ENCODE measurements at regions not wholly inside any gene's neighbourhood (a gene's known extent, or its start where the extent isn't known, plus 50 kb on each side); places are given as distances from the start of the nearest gene placed in this dataset.

DNA sequence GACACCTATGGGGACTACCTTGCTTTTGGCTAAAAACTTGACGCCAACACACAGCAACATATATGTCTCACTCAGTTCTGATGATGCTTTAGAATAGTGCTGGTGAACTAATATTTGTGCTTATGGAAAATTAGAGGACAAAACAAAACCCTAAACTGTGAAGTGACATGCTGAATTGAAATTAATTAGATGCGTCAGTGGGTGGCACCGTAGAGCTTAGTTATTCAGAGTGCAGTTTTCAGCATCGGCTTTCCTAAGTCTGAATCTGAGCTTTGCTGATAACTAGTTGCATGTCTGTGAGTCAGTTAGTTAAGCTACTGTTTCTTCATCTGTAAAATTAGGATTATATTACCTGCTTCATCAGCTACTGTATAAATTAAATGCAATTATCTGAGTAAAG, 245.0 kb upstream of the SORCS1 start:
- H4K20me1 ChIP-seq (ENCODE audit: insufficient read depth): no peaks in the 10 kb centered on the region
- intact Hi-C loops (cut with micrococcal nuclease; ENCODE audit: unreplicated experiment): no loop called here
- no peak overlapping the region for H3K27ac ChIP-seq
- H3K9me3 ChIP-seq (ENCODE audit: insufficient read depth, low read depth): no peaks in the 10 kb centered on the region
- H3K4me2 ChIP-seq: no peak overlapping the region
- H3F3A ChIP-seq (ENCODE audit: insufficient read depth, low read depth): no peaks in the 10 kb centered on the region
- no peak overlapping the region for H3K4me3 ChIP-seq
- no peak for DNase-seq
- TF ChIP-seq, protein P1, sequence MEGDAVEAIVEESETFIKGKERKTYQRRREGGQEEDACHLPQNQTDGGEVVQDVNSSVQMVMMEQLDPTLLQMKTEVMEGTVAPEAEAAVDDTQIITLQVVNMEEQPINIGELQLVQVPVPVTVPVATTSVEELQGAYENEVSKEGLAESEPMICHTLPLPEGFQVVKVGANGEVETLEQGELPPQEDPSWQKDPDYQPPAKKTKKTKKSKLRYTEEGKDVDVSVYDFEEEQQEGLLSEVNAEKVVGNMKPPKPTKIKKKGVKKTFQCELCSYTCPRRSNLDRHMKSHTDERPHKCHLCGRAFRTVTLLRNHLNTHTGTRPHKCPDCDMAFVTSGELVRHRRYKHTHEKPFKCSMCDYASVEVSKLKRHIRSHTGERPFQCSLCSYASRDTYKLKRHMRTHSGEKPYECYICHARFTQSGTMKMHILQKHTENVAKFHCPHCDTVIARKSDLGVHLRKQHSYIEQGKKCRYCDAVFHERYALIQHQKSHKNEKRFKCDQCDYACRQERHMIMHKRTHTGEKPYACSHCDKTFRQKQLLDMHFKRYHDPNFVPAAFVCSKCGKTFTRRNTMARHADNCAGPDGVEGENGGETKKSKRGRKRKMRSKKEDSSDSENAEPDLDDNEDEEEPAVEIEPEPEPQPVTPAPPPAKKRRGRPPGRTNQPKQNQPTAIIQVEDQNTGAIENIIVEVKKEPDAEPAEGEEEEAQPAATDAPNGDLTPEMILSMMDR (conservative IDR thresholded peaks at IDR 0.05): no peak
- TF ChIP-seq EZH2 (IDR thresholded peaks at IDR 0.05; ENCODE audit: low read depth): no peak
- no peaks in the 10 kb centered on the region for H3K79me2 ChIP-seq (ENCODE audit: low read depth)
- BruUV-seq (replicated peaks): no TSS peak
- H3K9me2 ChIP-seq (ENCODE audit: insufficient read depth): no peaks in the 10 kb centered on the region
- H3K36me3 ChIP-seq (ENCODE audit: low read depth): no peaks in the 10 kb centered on the region
- POLR2A ChIA-PET (ENCODE audit: unreplicated experiment): no interaction called here
- no peaks in the 10 kb centered on the region for H3K4me1 ChIP-seq (replicated peaks; ENCODE audit: insufficient read depth)
- CTCF ChIA-PET: no interaction called here
- H2AFZ ChIP-seq: no peak overlapping the region
- H3K27me3 ChIP-seq (ENCODE audit: insufficient read depth, low read depth): no peaks in the 10 kb centered on the region

DNA sequence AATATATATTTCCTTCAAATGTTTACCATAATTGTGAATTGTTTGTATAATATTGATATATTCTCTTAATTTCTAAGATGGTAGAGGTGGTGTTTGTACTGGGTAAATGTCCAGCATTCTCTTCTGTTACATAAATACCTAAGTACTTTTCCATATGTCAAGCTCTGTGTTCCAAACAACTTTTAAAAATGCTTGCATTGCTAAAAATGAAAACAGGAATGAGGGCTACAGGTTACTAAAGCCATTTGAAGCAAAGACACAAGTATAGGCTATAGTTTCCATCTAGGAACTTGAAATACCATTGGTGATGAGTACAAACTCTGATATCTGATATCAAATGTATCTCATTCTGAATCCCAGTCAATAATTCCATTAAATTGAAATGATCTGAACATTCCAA, 233.6 kb upstream of the SORCS1 start:
- Histone ChIP-seq H3K4me2 (no peak overlapping the region), H3K4me3 (no peak overlapping the region), H3K9me3 (ENCODE audit: insufficient read depth, low read depth) (no peaks in the 10 kb centered on the region), H2AFZ (no peak overlapping the region), H3K79me2 (ENCODE audit: low read depth) (no peaks in the 10 kb centered on the region), H3F3A (ENCODE audit: insufficient read depth, low read depth) (no peaks in the 10 kb centered on the region), H3K9me2 (ENCODE audit: insufficient read depth) (no peaks in the 10 kb centered on the region), H4K20me1 (ENCODE audit: insufficient read depth) (no peaks in the 10 kb centered on the region), H3K27me3 (ENCODE audit: insufficient read depth, low read depth) (no peaks in the 10 kb centered on the region), H3K4me1 (replicated peaks; ENCODE audit: insufficient read depth) (no peaks in the 10 kb centered on the region), H3K36me3 (ENCODE audit: low read depth) (no peaks in the 10 kb centered on the region), H3K27ac (no peak overlapping the region)
- DNase-seq: no peak
- TF ChIP-seq EZH2 (IDR thresholded peaks at IDR 0.05; ENCODE audit: low read depth): no peak
- no TSS peak for BruUV-seq (replicated peaks)
- intact Hi-C loops (cut with micrococcal nuclease; ENCODE audit: unreplicated experiment): no loop called here
- POLR2A ChIA-PET (ENCODE audit: unreplicated experiment): no interaction called here
- CTCF ChIA-PET: no interaction called here

DNA sequence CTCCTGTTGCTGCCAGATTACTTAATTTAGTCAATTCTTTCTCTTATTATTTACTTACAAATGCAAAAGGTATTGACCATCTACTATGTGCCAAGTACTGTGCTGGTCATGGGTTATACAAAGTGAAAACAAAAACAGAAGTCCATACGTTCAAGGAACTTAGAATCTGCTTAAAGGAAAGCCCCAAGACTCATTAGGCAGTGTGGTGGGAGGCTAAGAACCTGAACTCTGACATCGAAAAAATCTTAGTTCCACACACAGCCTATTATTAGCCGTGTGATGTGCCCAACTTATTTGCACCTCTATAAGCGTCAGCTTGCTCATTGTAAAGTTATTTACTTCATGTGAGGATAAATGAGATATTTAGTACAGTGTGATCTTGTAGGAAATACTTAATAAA, 227.4 kb upstream of the SORCS1 start:
- BruUV-seq (replicated peaks): no TSS peak
- ChIA-PET POLR2A (ENCODE audit: unreplicated experiment) (no interaction called here), CTCF (no interaction called here)
- H3K4me3 ChIP-seq: no peak overlapping the region
- H3K79me2 ChIP-seq (ENCODE audit: low read depth): no peaks in the 10 kb centered on the region
- H3K4me2 ChIP-seq: no peak overlapping the region
- H3K36me3 ChIP-seq (ENCODE audit: low read depth): no peaks in the 10 kb centered on the region
- no peaks in the 10 kb centered on the region for H3F3A ChIP-seq (ENCODE audit: insufficient read depth, low read depth)
- DNase-seq: no peak
- intact Hi-C loops (cut with micrococcal nuclease; ENCODE audit: unreplicated experiment): no loop called here
- no peak overlapping the region for H2AFZ ChIP-seq
- TF ChIP-seq, protein P1 (conservative IDR thresholded peaks at IDR 0.05): no peak
- TF ChIP-seq EZH2 (IDR thresholded peaks at IDR 0.05; ENCODE audit: low read depth): no peak
- no peaks in the 10 kb centered on the region for H4K20me1 ChIP-seq (ENCODE audit: insufficient read depth)
- H3K27ac ChIP-seq: no peak overlapping the region
- H3K4me1 ChIP-seq (replicated peaks; ENCODE audit: insufficient read depth): no peaks in the 10 kb centered on the region
- no peaks in the 10 kb centered on the region for H3K9me2 ChIP-seq (ENCODE audit: insufficient read depth)
- no peaks in the 10 kb centered on the region for H3K9me3 ChIP-seq (ENCODE audit: insufficient read depth, low read depth)
- no peaks in the 10 kb centered on the region for H3K27me3 ChIP-seq (ENCODE audit: insufficient read depth, low read depth)

DNA sequence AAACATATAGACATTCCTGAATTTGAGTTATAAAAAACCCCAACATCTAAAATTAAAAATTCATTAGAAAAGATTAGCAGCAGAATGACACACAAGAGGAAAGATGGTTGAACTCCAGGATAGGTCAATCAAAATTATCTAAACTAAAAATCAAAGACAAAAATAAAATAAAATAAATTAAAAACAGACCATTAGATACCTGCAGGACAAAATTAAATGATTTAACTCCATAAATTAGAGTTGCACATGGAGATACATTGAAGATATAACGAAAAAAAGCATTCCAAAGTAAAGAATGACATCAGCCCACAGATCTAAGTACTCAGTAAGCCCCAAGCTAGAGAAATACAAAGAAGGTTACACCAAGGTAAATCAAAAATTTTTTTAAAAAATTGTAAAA, 226.1 kb upstream of the SORCS1 start:
- Histone ChIP-seq H4K20me1 (ENCODE audit: insufficient read depth) (no peaks in the 10 kb centered on the region), H3K27me3 (ENCODE audit: insufficient read depth, low read depth) (no peaks in the 10 kb centered on the region), H3K79me2 (ENCODE audit: low read depth) (no peaks in the 10 kb centered on the region), H3K4me1 (replicated peaks; ENCODE audit: insufficient read depth) (no peaks in the 10 kb centered on the region), H3K36me3 (ENCODE audit: low read depth) (no peaks in the 10 kb centered on the region), H3K4me2 (no peak overlapping the region), H3F3A (ENCODE audit: insufficient read depth, low read depth) (no peaks in the 10 kb centered on the region), H2AFZ (no peak overlapping the region), H3K27ac (no peak overlapping the region), H3K9me2 (ENCODE audit: insufficient read depth) (no peaks in the 10 kb centered on the region), H3K4me3 (no peak overlapping the region), H3K9me3 (ENCODE audit: insufficient read depth, low read depth) (no peaks in the 10 kb centered on the region)
- no peak for TF ChIP-seq EZH2 (IDR thresholded peaks at IDR 0.05; ENCODE audit: low read depth)
- TF ChIP-seq, protein P1 (conservative IDR thresholded peaks at IDR 0.05): no peak
- ChIA-PET POLR2A (ENCODE audit: unreplicated experiment) (no interaction called here), CTCF (no interaction called here)
- DNase-seq: no peak
- intact Hi-C loops (cut with micrococcal nuclease; ENCODE audit: unreplicated experiment): no loop called here
- BruUV-seq (replicated peaks): no TSS peak

Data from PC-9 (cell line).